ENCODE measurements at regions not wholly inside any gene's neighbourhood (a gene's known extent, or its start where the extent isn't known, plus 50 kb on each side); places are given as distances from the start of the nearest gene placed in this dataset.

DNA sequence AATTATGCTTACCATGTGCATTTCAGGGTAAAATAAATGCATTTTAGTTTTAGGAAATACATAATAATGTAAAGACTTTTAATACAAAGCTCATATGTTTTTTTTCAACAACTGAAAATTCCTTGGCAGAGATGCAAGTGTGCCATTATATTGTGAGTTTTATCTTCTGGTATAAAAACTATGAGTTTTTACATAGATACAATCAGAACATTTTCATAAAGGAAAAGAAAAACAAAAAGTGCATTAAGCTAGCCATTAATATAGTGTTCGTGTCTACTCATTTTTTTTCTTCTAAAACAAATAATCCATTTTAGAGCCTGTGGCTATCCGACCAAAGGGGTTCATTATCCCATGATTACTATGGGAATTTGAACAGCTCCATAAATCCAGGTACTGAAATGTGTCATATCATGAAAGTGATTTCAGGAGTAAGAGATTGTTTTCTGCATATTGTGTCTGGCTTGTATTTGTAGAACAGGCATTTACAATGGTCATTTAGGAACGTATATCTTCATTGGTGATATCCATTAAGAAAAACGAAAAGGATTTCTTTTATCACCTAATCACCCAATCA lies 236.9 kb upstream of the SLC10A2 start:
- TF ChIP-seq CEBPB (IDR thresholded peaks at IDR 0.05; ENCODE audit: low read depth, low read length) (no peak), CTCF (conservative IDR thresholded peaks at IDR 0.05; ENCODE audit: low read depth, low read length) (no peak), POLR2A (IDR thresholded peaks at IDR 0.05; ENCODE audit: low read depth, low read length) (no peak), NFE2L2 (IDR thresholded peaks at IDR 0.05; ENCODE audit: low read depth, low read length) (no peak)

Data from IMR-90 (cell line).